DOHH2 (cell line): ENCODE measurements at regions not wholly inside any gene's neighbourhood (a gene's known extent, or its start where the extent isn't known, plus 50 kb on each side); places are given as distances from the start of the nearest gene placed in this dataset.

ENCODE experiments used
- EZH2phosphoT487 ChIP-seq: fragments of 200-600 bp; sonication (generic); IDR thresholded peaks from 2 replicates; pipeline ENCODE4 v1.6.1; 2017; ENCODE audit warnings: borderline replicate concordance, mild to moderate bottlenecking, antibody characterized with exemption, low read length, moderate library complexity, mixed read lengths
- TF ChIP-seq, protein P1 (sequence below): fragments of 200-600 bp; sonication (generic); IDR thresholded peaks from one replicate; pipeline ENCODE4 v1.5.1; 2014; ENCODE audit warnings: antibody characterized with exemption, mild to moderate bottlenecking, low read depth, low read length; ENCODE audit not compliant: poor library complexity, severe bottlenecking

DNA sequence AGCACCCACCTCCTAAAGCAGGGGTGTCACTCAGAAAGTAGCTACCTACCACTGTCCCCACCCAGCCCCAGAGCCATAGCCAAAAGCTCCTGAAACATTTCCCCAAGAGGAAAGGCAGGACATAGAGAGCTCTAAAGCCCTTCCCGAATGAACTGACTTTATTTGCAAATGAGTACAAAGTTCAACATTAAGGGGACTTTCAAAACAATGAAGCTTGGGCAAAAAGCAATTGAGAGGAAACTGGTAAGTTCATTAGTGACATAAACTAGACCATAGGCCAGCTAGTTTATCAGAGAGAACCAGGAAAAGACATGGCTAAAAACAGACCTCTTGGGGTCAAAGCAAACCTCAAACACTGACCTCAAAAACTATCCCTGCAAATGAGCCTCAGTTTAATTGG, 72.7 kb downstream of the IGLL5 start:
- TF ChIP-seq, protein P1, sequence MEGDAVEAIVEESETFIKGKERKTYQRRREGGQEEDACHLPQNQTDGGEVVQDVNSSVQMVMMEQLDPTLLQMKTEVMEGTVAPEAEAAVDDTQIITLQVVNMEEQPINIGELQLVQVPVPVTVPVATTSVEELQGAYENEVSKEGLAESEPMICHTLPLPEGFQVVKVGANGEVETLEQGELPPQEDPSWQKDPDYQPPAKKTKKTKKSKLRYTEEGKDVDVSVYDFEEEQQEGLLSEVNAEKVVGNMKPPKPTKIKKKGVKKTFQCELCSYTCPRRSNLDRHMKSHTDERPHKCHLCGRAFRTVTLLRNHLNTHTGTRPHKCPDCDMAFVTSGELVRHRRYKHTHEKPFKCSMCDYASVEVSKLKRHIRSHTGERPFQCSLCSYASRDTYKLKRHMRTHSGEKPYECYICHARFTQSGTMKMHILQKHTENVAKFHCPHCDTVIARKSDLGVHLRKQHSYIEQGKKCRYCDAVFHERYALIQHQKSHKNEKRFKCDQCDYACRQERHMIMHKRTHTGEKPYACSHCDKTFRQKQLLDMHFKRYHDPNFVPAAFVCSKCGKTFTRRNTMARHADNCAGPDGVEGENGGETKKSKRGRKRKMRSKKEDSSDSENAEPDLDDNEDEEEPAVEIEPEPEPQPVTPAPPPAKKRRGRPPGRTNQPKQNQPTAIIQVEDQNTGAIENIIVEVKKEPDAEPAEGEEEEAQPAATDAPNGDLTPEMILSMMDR, result no peak
- TF ChIP-seq EZH2phosphoT487, result no peak
